Hematopoietic multipotent progenitor cell treated with erythropoietin and hydrocortisone succinate and interleukin-3 and kit ligand, for 17 days (in vitro differentiated cells): ENCODE measurements at regions not wholly inside any gene's neighbourhood (a gene's known extent, or its start where the extent isn't known, plus 50 kb on each side); places are given as distances from the start of the nearest gene placed in this dataset.

ENCODE experiments used
- DNase-seq: peaks from one replicate; pipeline ENCODE4 v3.0.0-alpha.2; 2015; ENCODE audit warnings: low spot score

GRCh38 chr20:61163031-61163430 lies 89.0 kb upstream of the CDH4 start:
- DNase-seq: no peak

- no peak for DNase-seq
These were observed 85.7 kb upstream of the CDH4 start for GRCh38 chr20:61166324-61166723.

GRCh38 chr20:61168605-61169004 lies 83.5 kb upstream of the CDH4 start:
- no peak for DNase-seq

DNA sequence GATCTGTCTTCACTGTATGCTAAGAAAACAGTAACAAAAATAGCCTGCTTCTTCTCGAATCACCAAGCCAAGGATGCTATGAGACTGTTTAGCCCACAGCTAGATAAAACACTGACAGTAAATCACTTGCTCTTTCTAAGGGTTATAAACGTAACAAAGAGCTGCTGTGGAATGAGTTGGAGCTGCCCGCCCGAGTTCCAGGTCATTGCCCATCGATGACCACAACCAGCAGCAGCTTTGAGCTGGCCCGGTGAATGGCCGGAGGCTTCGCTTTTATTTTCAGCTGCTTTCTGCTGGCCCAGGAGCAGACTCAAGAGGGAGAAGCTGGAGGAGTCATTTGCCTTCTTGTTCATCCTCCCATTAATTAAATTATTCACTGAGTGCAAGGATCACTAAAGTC lies 82.2 kb upstream of the CDH4 start:
- DNase-seq: no peak

DNA sequence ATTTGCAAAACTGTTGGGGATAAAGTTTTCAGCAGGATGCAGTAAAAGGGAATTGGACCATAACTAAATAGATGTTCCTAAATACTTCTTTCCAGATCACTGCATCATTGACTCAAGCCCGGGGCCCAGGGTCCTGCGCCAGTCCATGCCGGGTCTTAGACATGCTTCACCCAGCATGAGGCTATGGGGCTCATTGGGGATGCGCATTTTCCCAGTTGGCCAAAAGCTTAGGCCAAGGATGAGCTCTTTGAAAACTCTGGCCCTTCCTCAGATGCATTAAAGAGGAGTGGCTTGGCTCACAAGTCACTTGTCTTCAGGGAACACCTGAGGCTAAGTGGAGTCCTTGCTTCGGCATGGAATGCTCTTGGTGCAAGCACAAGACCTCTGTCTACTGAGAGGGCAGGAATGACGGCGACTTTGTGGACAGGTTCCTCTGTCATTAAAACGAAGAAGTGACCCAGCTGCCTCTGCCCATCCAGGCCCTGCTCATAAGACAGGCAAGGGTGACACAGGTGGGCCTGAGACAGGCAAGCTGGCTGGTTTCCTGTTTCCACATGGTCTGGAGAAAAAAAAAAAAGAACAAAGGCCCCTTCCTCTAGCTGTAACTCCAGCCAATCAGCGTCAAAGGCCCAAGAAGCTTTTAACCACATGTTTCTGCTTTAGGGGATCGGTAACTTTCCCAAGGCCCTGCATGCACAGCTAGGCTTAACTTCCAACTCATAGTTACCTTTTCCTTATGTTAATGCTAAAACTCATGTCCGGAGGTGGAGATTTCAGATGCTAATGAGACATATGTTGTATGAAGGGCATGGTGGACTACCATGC lies 81.4 kb upstream of the CDH4 start:
- no peak for DNase-seq

- DNase-seq: no peak
These were observed 78.8 kb upstream of the CDH4 start for GRCh38 chr20:61173267-61173666.

- DNase-seq: no peak
These were observed 77.9 kb upstream of the CDH4 start for GRCh38 chr20:61173961-61174725.

DNA sequence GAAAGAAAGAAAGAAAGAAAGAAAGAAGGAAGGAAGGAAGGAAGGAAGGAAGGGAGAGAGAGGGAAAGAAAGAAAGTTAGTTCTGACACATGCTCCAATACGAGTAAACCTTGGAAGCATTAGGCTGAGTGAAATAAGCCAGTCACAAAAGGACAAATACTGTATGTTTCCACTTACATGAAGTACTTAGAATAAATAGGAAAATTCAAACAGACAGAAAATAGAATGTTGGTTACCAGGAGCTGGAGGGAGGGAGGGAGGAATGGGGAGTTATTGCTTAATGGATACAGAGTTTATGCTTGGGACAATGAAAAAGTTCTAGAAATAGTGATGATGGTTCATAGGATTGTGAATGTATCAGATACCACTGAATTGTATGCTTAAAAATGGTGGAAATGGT lies 75.2 kb upstream of the CDH4 start:
- DNase-seq: no peak

DNA sequence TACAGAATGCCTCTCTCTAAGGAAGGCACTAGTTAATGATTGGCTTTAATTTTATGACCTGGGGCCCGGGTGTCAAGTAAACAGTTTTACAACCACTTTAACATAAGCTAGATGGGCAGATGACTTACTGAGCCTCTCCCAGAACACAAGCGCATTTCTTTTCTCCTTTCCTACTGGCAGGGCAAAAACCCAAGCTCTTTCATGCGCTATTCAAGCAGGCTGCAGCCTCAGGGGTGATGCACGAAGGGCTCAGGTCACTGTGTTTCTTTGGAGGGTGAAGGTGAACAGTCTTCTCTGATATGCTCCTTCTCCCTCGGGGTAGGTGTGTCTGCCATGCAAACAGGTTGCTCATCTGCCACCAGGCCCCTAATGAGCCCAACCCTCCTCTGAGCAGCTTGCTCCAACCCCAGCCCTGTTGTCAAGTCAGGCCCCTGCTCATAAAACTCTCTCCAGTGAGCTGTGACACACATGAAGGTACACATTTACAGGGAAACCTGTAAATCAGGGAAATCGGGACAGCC lies 73.5 kb upstream of the CDH4 start:
- no peak for DNase-seq

DNA sequence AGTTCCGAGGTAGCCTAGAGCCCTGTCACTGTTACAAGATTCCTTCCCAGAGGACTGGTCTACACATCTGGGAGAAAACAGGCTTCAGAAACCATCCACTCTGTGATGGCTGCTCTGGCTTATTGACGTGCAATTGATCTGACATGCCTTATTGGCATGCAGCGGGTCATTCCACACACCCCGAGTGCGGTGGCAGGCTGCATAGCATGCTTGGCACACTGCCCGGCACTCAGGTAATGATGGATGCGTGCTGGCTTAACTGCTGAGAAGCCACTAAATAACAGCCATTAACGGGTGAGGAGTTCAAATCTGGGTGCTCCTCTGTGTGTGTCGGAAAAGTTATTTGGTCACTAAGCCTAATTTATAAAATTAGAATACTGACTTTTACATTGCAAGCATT lies 67.9 kb upstream of the CDH4 start:
- no peak for DNase-seq

GRCh38 chr20:61185181-61185580 lies 66.9 kb upstream of the CDH4 start:
- no peak for DNase-seq

GRCh38 chr20:61185841-61186601 lies 66.0 kb upstream of the CDH4 start:
- no peak for DNase-seq

DNA sequence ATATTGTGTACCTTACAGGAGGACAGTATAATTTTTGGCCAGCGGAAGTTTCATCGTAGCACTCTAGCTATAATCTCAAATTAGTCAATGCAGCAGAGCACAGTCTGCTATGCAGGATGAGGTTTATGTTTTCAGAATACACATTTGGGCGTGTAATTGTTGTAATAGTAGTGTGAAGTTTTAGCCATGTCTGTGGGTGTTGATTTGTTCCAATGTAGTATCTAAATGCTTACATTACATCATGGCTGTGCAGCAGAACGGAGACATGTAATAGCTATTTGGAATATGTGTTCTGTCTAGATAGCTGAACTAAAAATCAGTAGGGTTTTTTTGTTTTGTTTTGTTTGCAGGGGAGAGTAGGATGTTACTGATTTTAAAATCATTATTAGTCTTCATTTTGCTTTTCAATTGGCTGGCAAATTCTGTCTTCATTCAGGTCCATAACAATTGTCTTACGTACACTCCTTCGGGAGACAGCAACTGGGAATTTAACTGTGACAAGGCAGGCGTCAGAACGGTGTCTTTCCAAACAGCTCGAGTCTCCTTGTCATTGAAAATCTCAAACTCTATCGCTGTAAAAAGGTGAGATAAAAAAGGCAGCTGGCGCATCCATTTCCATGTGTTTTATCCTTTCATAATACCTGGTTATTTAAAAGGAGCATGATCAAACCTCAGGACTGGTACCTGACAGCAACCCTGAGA lies 65.1 kb upstream of the CDH4 start:
- DNase-seq: no peak

DNA sequence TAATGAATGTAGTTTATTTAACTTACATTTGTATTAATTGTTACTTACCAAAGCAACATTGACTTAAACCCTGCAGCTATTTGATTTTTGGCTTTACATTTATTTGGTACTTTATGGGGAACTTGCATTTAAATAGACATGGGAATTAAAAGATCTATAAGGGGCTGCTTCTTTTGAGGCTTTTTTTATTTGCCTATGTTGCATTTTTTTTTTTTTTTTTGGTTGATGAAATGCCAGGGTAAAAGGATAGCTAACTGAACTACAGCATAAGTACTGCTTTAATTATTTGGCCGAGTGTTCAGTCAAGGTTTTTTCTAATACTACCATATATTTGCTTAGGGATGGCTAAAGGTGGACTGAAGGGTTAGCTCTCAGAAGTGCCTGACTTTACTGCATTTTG lies 62.5 kb upstream of the CDH4 start:
- no peak for DNase-seq

- no peak for DNase-seq
These were observed 61.0 kb upstream of the CDH4 start for GRCh38 chr20:61191096-61191495.

DNA sequence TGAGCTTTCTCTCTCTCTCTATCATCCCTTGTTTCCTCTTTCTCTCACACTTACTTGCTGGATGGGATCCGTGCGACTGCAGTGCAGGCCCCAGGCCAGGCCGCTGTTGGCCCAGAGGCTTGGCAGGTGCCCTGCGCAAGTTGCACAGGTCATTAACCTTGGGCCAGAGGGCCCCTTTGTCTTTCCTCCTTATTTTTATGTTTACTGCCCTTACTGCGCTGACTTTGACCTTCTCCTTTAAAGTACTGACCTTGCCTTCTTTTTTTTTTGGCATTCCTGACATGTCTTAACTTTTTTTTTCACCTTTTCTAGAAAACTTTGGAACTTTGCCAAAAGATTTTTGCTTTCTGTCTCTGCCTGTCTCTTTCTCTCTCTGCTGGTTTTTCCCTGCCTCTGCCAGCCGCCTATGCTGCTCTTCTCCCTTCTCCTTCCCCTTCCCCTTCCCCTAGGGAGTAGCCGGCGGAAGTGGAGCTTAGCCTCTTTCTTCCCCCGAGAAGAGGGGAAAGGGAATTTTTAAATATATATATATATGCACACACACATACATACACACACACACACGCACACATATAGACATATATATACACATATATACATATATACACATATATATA lies 59.6 kb upstream of the CDH4 start:
- no peak for DNase-seq

GRCh38 chr20:61193164-61193563 lies 58.9 kb upstream of the CDH4 start:
- DNase-seq: no peak
